Right lobe of liver (tissue), 6 donors: ENCODE measurements at regions not wholly inside any gene's neighbourhood (a gene's known extent, or its start where the extent isn't known, plus 50 kb on each side); places are given as distances from the start of the nearest gene placed in this dataset.

ENCODE experiments used
- ATAC-seq, 4 donors: fragments of 200-7000 bp; cut with Tn5 transposase; one replicate each; pipeline ENCODE4 v1.9.1; 2020; ENCODE audit warnings: mild to moderate bottlenecking in 4 of 4, moderate library complexity in 4 of 4
- DNase-seq, 3 donors: peaks; one replicate each; pipeline ENCODE4 v3.0.0-alpha.2; 2020
- H3K27ac ChIP-seq, 3 donors: fragments of 200-600 bp; one replicate each; pipeline ENCODE4 v1.8.0; 2022
- H3K27me3 ChIP-seq, 2 donors: fragments of 200-600 bp; one replicate each; pipeline ENCODE4 v1.8.0; 2022
- H3K36me3 ChIP-seq, 4 donors: fragments of 200-600 bp; sonication (generic) in 1 of 4; one replicate each; pipeline versions ENCODE4 v1.5.1 to v1.8.0; 2017 to 2022; ENCODE audit warnings: control low read depth in 1 of 4
- H3K4me1 ChIP-seq, 4 donors: fragments of 200-600 bp; sonication (generic) in 1 of 4; one replicate each; pipeline versions ENCODE4 v1.5.1 to v1.8.0; 2017 to 2022; ENCODE audit warnings: control low read depth in 1 of 4
- H3K4me3 ChIP-seq, 3 donors: fragments of 200-600 bp; one replicate each; pipeline ENCODE4 v1.8.0; 2022
- H3K9me3 ChIP-seq, 4 donors: fragments of 200-600 bp; sonication (generic) in 1 of 4; one replicate each; pipeline versions ENCODE4 v1.5.1 to v1.8.0; 2017 to 2022; ENCODE audit warnings: control low read depth in 1 of 4
- POLR2A ChIP-seq: fragments of 450-650 bp; IDR thresholded peaks from one replicate; pipeline ENCODE4 v1.6.1; 2017; ENCODE audit warnings: antibody characterized with exemption, mild to moderate bottlenecking
- WGBS: methylation state at CpG from one replicate; pipeline ENCODE4 v1.1.6; 2018; ENCODE audit warnings: low coverage, low lambda C conversion rate; ENCODE audit not compliant: insufficient coverage; ENCODE audit errors: missing lambda C conversion rate; 5-methylcytosine and 5-hydroxymethylcytosine counted together
- intact Hi-C, 2 donors: fragments of 100-400 bp; cut with DNase I; formaldehyde crosslinking; loops; one replicate each; pipeline versions ENCODE4 v1.11.2 to v1.14.1; 2022
- TF ChIP-seq, protein P1 (sequence below), 4 donors: fragments of 200-600 bp in 3 of 4; fragments of 450-650 bp in 1 of 4; IDR thresholded peaks; one replicate each; pipeline versions ENCODE4 v1.5.1 to v1.8.0; 2016 to 2022; ENCODE audit warnings: antibody characterized with exemption in 4 of 4, mild to moderate bottlenecking in 2 of 4
- donor health status: DM: no; HTN: yes; CAD: no.
- donor health status: DM: no; HTN: no; CAD: no.
- donor health status: DM: no; HTN: no; CAD: no.
- donor health status: DM: no; HTN: yes; CAD: no.
- donor health status: DM: no; HTN: yes; CAD: no.

GRCh38 chr2:5339473-5339872 lies 352.7 kb upstream of the SOX11 start:
- H3K9me3 ChIP-seq = no peaks in the 10 kb centered on the region
- intact Hi-C loops = no loop called here
- DNase-seq = no peak
- H3K27ac ChIP-seq = no peak overlapping the region
- no peak for ATAC-seq
- H3K4me3 ChIP-seq = no peak overlapping the region
- H3K27me3 ChIP-seq = no peaks in the 10 kb centered on the region
- H3K36me3 ChIP-seq = no peaks in the 10 kb centered on the region
- TF ChIP-seq, protein P1, sequence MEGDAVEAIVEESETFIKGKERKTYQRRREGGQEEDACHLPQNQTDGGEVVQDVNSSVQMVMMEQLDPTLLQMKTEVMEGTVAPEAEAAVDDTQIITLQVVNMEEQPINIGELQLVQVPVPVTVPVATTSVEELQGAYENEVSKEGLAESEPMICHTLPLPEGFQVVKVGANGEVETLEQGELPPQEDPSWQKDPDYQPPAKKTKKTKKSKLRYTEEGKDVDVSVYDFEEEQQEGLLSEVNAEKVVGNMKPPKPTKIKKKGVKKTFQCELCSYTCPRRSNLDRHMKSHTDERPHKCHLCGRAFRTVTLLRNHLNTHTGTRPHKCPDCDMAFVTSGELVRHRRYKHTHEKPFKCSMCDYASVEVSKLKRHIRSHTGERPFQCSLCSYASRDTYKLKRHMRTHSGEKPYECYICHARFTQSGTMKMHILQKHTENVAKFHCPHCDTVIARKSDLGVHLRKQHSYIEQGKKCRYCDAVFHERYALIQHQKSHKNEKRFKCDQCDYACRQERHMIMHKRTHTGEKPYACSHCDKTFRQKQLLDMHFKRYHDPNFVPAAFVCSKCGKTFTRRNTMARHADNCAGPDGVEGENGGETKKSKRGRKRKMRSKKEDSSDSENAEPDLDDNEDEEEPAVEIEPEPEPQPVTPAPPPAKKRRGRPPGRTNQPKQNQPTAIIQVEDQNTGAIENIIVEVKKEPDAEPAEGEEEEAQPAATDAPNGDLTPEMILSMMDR (IDR thresholded peaks at IDR 0.05) = no peak
- H3K4me1 ChIP-seq = no peaks in the 10 kb centered on the region

DNA sequence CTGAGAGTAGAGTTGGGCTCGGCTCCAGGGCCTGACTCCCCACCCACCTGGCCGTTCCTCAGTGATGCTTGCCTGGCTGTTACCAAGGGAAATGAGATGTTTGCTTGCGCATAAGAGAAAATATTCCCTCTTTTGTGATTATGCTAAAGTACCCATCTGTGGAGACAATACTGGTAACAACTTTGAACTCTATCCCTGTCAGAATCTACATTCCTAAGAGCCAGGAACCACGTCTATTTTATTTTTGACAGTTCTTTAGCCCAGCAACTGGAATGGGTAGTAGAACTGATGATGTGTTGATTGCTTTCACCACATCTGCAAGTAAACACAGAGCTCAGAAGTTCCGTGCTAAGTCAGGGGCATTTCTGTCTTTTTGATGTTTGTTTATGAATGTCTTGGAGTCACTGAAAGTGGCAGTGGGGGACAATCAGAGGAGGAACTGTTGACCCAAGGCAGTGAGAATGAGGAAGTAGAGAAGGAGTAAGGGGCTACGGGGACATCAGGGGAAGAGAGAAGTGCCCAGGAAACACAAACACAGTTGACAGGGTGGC lies 348.3 kb upstream of the SOX11 start:
- no peak for DNase-seq
- Histone ChIP-seq H3K36me3 (no peaks in the 10 kb centered on the region), H3K4me3 (no peak overlapping the region), H3K27ac (no peak overlapping the region), H3K27me3 (no peaks in the 10 kb centered on the region), H3K4me1 (no peaks in the 10 kb centered on the region), H3K9me3 (no peaks in the 10 kb centered on the region)
- intact Hi-C loops = no loop called here
- TF ChIP-seq POLR2A = no peak
- TF ChIP-seq, protein P1 (IDR thresholded peaks at IDR 0.05) = no peak
- WGBS = 35% methylated on average over 6 of the region's 6 CpGs
- no peak for ATAC-seq

GRCh38 chr2:5352286-5352685 lies 339.9 kb upstream of the SOX11 start:
- DNase-seq (no peak), ATAC-seq (no peak)
- Histone ChIP-seq H3K27me3 (no peaks in the 10 kb centered on the region), H3K36me3 (no peaks in the 10 kb centered on the region), H3K4me3 (no peak overlapping the region), H3K4me1 (no peaks in the 10 kb centered on the region), H3K27ac (no peak overlapping the region), H3K9me3 (no peaks in the 10 kb centered on the region)
- WGBS = 46% methylated on average over 2 of the region's 2 CpGs
- TF ChIP-seq, protein P1 (IDR thresholded peaks at IDR 0.05) = no peak
- no peak for TF ChIP-seq POLR2A
- intact Hi-C loops = no loop called here

- Histone ChIP-seq H3K4me3 (no peak overlapping the region), H3K36me3 (no peaks in the 10 kb centered on the region), H3K27ac (no peak overlapping the region), H3K4me1 (no peaks in the 10 kb centered on the region), H3K9me3 (no peaks in the 10 kb centered on the region), H3K27me3 (no peaks in the 10 kb centered on the region)
- intact Hi-C loops = no loop called here
- TF ChIP-seq POLR2A = no peak
- TF ChIP-seq, protein P1 (IDR thresholded peaks at IDR 0.05) = no peak
- ATAC-seq (no peak), DNase-seq (no peak)
- WGBS = 14% methylated on average over 1 of the region's 1 CpG
Measured at GRCh38 chr2:5353565-5353964, 338.6 kb upstream of the SOX11 start.

- Histone ChIP-seq H3K4me3 (no peak overlapping the region), H3K27me3 (no peaks in the 10 kb centered on the region), H3K9me3 (no peaks in the 10 kb centered on the region), H3K36me3 (no peaks in the 10 kb centered on the region), H3K4me1 (no peaks in the 10 kb centered on the region), H3K27ac (no peak overlapping the region)
- no peak for ATAC-seq
- no peak for TF ChIP-seq POLR2A
- TF ChIP-seq, protein P1 (IDR thresholded peaks at IDR 0.05) = no peak
- DNase-seq = no peak
- 55% methylated on average over 6 of the region's 6 CpGs for WGBS
- intact Hi-C loops = no loop called here
Measured at GRCh38 chr2:5359397-5359796, 332.8 kb upstream of the SOX11 start.
